GM21515 (cell line): ENCODE measurements at regions not wholly inside any gene's neighbourhood (a gene's known extent, or its start where the extent isn't known, plus 50 kb on each side); places are given as distances from the start of the nearest gene placed in this dataset.
"Not testable (repeated sequence)": the region's sequence is repeated elsewhere in the genome, so short reads cannot be mapped to it uniquely, and the experiment has no call there.

Experiments used
- ATAC-seq: cut with Tn5 transposase; IDR thresholded peaks from one replicate; pipeline ENCODE4 v1.9.1; 2021; ENCODE audit not compliant: unreplicated experiment

- no peak for ATAC-seq
Observed at GRCh38 chr15:26083457-26083856, 220.3 kb upstream of the ATP10A start.

GRCh38 chr15:26082221-26083109 is 219.3 kb upstream of the ATP10A start:
- peak; percentile 95 for ATAC-seq

- no peak for ATAC-seq
Observed at GRCh38 chr15:26081758-26082220, 218.7 kb upstream of the ATP10A start.

- no peak for ATAC-seq
Observed at GRCh38 chr15:26075770-26076169, 212.6 kb upstream of the ATP10A start.

- no peak for ATAC-seq
Observed at GRCh38 chr15:26073430-26074333, 210.6 kb upstream of the ATP10A start.

GRCh38 chr15:26070095-26070532 is 207.0 kb upstream of the ATP10A start:
- no peak for ATAC-seq

GRCh38 chr15:26069231-26069641 is 206.1 kb upstream of the ATP10A start:
- no peak for ATAC-seq

- ATAC-seq, result no peak
Observed at GRCh38 chr15:26066896-26067295, 203.8 kb upstream of the ATP10A start.

GRCh38 chr15:26065723-26066122 is 202.6 kb upstream of the ATP10A start:
- no peak for ATAC-seq

GRCh38 chr15:26061248-26061647 is 198.1 kb upstream of the ATP10A start:
- no peak for ATAC-seq

- not testable (repeated sequence) for ATAC-seq
Observed at GRCh38 chr15:26056766-26057165, 193.6 kb upstream of the ATP10A start.

GRCh38 chr15:26051761-26052675 is 188.9 kb upstream of the ATP10A start:
- ATAC-seq, result no peak

- ATAC-seq, result no peak
Observed at GRCh38 chr15:26050984-26051383, 187.9 kb upstream of the ATP10A start.

GRCh38 chr15:26049900-26050657 is 187.0 kb upstream of the ATP10A start:
- ATAC-seq, result no peak

GRCh38 chr15:26048669-26049068 is 185.5 kb upstream of the ATP10A start:
- no peak for ATAC-seq

- no peak for ATAC-seq
Observed at GRCh38 chr15:26045516-26045915, 182.4 kb upstream of the ATP10A start.

- no peak for ATAC-seq
Observed at GRCh38 chr15:26043018-26043417, 179.9 kb upstream of the ATP10A start.

- ATAC-seq, result no peak
Observed at GRCh38 chr15:26038693-26039092, 175.6 kb upstream of the ATP10A start.

GRCh38 chr15:26037369-26037768 is 174.2 kb upstream of the ATP10A start:
- ATAC-seq, result no peak

GRCh38 chr15:26033493-26033892 is 170.4 kb upstream of the ATP10A start:
- ATAC-seq, result no peak
